Keratinocyte (primary cell): ENCODE measurements at regions not wholly inside any gene's neighbourhood (a gene's known extent, or its start where the extent isn't known, plus 50 kb on each side); places are given as distances from the start of the nearest gene placed in this dataset.

ENCODE experiments used
- EZH2 ChIP-seq: IDR thresholded peaks from one replicate; pipeline ENCODE4 v1.6.1; 2012; ENCODE audit warnings: inconsistent platforms, mild to moderate bottlenecking, low read length, moderate library complexity
- TF ChIP-seq, protein P1 (sequence below), 3 experiments: IDR thresholded peaks in 1 of 3; conservative IDR thresholded peaks in 1 of 3; optimal IDR thresholded peaks in 1 of 3; 2 replicates in 2 of 3; 3 replicates in 1 of 3; pipeline versions ENCODE3 to v1.5.1; 2011; ENCODE audit warnings: low read length in 3 of 3, mild to moderate bottlenecking in 3 of 3, moderate library complexity in 2 of 3, control low read depth in 1 of 3, inconsistent platforms in 1 of 3; ENCODE audit not compliant: insufficient read depth in 2 of 3; ENCODE audit errors: extremely low read depth in 1 of 3

DNA sequence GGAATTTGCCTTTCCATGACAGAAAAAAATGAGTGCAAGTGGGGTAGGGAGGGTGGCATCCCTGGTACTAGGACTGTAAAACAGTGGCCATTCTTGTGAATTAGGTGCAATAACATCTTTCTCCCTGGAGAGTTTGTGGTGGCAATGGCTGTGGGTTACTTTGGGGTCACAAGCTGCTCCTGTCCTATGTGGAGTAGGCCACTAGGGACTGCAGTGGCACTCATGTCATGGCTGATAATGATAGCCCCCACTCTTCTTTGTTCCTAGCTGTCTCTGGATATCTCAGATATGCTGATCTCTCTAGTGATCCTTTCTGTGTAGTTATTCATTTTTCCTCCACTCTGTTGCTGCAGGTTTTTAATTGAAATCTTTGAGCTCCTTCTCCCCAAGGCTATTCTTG, 270.5 kb upstream of the CHORDC1 start:
- TF ChIP-seq, protein P1, sequence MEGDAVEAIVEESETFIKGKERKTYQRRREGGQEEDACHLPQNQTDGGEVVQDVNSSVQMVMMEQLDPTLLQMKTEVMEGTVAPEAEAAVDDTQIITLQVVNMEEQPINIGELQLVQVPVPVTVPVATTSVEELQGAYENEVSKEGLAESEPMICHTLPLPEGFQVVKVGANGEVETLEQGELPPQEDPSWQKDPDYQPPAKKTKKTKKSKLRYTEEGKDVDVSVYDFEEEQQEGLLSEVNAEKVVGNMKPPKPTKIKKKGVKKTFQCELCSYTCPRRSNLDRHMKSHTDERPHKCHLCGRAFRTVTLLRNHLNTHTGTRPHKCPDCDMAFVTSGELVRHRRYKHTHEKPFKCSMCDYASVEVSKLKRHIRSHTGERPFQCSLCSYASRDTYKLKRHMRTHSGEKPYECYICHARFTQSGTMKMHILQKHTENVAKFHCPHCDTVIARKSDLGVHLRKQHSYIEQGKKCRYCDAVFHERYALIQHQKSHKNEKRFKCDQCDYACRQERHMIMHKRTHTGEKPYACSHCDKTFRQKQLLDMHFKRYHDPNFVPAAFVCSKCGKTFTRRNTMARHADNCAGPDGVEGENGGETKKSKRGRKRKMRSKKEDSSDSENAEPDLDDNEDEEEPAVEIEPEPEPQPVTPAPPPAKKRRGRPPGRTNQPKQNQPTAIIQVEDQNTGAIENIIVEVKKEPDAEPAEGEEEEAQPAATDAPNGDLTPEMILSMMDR (optimal IDR thresholded peaks at IDR 0.05 in 1 of 3, IDR thresholded peaks at IDR 0.05 in 1 of 3, conservative IDR thresholded peaks at IDR 0.05 in 1 of 3; ENCODE audit: extremely low read depth in 1 of 3, insufficient read depth in 2 of 3, low read length in 3 of 3) = no peak
- TF ChIP-seq EZH2 = no peak
